CD8-positive, alpha-beta memory T cell (primary cell): ENCODE measurements at regions not wholly inside any gene's neighbourhood (a gene's known extent, or its start where the extent isn't known, plus 50 kb on each side); places are given as distances from the start of the nearest gene placed in this dataset.

Experiments
- CTCF ChIA-PET: fragments of 350-600 bp; sonication (Branson Sonifier 250); formaldehyde crosslinking; loops from one replicate; lab custom pipeline; 2021; ENCODE audit warnings: antibody characterized with exemption; lab: Charles Lee
- POLR2A ChIA-PET: fragments of 350-600 bp; sonication (Branson Sonifier 250); formaldehyde crosslinking; loops from one replicate; lab custom pipeline; 2021; ENCODE audit warnings: antibody characterized with exemption; lab: Charles Lee
- DNase-seq, 5 donors: peaks; one replicate each; pipeline versions ENCODE4 v3.0.0 to v3.0.0-alpha.2; 2020 to 2022; ENCODE audit warnings: mixed read lengths in 1 of 5
- H3K27ac ChIP-seq: one replicate; pipeline ENCODE4 v1.7.0; 2013; ENCODE audit warnings: low read depth, mild to moderate bottlenecking, low read length, moderate library complexity
- H3K27me3 ChIP-seq: 2 replicates; pipeline ENCODE4 v1.7.0; 2013; ENCODE audit warnings: low read length, mild to moderate bottlenecking; ENCODE audit not compliant: insufficient read depth, poor library complexity, severe bottlenecking
- H3K36me3 ChIP-seq: 2 replicates; pipeline ENCODE4 v1.7.0; 2013; ENCODE audit warnings: mild to moderate bottlenecking, low read length, moderate library complexity; ENCODE audit not compliant: insufficient read depth
- H3K4me1 ChIP-seq: 2 replicates; pipeline ENCODE4 v1.7.0; 2013; ENCODE audit warnings: mild to moderate bottlenecking, low read length, moderate library complexity; ENCODE audit not compliant: insufficient read depth
- H3K4me3 ChIP-seq: 2 replicates; pipeline ENCODE4 v1.7.0; 2013; ENCODE audit warnings: mild to moderate bottlenecking, low read length
- H3K9me3 ChIP-seq: 2 replicates; pipeline ENCODE4 v1.7.0; 2013; ENCODE audit warnings: mild to moderate bottlenecking, low read length
- H3K27ac Mint-ChIP-seq, 8 donors: one replicate each; pipeline ENCODE4 v1.8.0; 2020 to 2021; ENCODE audit warnings: mixed read lengths in 8 of 8, mild to moderate bottlenecking in 6 of 8, inconsistent platforms in 3 of 8, moderate library complexity in 3 of 8
- H3K27me3 Mint-ChIP-seq, 2 donors: one replicate each; pipeline ENCODE4 v1.8.0; 2020 to 2021; ENCODE audit warnings: mixed read lengths in 2 of 2, mild to moderate bottlenecking in 1 of 2, moderate library complexity in 1 of 2
- H3K36me3 Mint-ChIP-seq, 3 donors: one replicate each; pipeline ENCODE4 v1.8.0; 2020 to 2021; ENCODE audit warnings: mixed read lengths in 3 of 3, inconsistent platforms in 1 of 3, mild to moderate bottlenecking in 1 of 3
- H3K4me1 Mint-ChIP-seq, 3 donors: one replicate each; pipeline ENCODE4 v1.8.0; 2020 to 2021; ENCODE audit warnings: mixed read lengths in 3 of 3, inconsistent platforms in 1 of 3, mild to moderate bottlenecking in 1 of 3
- H3K4me3 Mint-ChIP-seq, 7 donors: one replicate each; pipeline ENCODE4 v1.8.0; 2020 to 2021; ENCODE audit warnings: mixed read lengths in 7 of 7, mild to moderate bottlenecking in 6 of 7, moderate library complexity in 4 of 7, inconsistent platforms in 2 of 7
- H3K9me3 Mint-ChIP-seq, 5 donors: one replicate each; pipeline ENCODE4 v1.8.0; 2020 to 2022; ENCODE audit warnings: mixed read lengths in 5 of 5, mild to moderate bottlenecking in 3 of 5, moderate library complexity in 2 of 5, inconsistent platforms in 1 of 5

DNA sequence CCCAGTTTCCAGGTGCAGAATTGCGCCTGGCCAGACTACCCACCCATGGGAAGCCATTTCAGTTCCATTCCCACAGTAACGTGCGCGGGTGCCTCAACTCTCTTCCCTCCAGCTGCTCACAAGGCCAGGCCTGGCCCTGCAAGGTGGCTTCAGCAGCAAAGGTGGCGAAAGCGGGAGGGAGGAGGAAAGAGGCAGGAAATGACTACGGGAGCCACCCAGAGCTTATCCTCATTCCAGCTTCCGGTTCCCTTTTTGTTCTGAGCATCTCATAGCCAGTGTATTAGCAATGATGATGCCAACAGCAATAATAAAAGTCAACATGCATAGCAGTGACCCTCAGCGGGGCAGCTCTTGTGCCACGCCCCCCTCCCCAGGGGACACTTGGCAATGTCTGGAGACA lies 101.5 kb upstream of the BOD1 start:
- no peaks in the 10 kb centered on the region for H3K27me3 ChIP-seq
- no peak for DNase-seq
- H3K9me3 Mint-ChIP-seq, result no peaks in the 10 kb centered on the region
- no peak overlapping the region for H3K4me3 ChIP-seq
- H3K27ac Mint-ChIP-seq, result no peak overlapping the region
- H3K27ac ChIP-seq, result no peak overlapping the region
- H3K36me3 ChIP-seq, result no peaks in the 10 kb centered on the region
- peaks cover 6 to 31% of the 10 kb centered on the region in 2 donors for H3K27me3 Mint-ChIP-seq
- no peak overlapping the region for H3K4me3 Mint-ChIP-seq
- ChIA-PET POLR2A (no interaction called here), CTCF (no interaction called here)
- H3K4me1 ChIP-seq, result no peaks in the 10 kb centered on the region
- peaks cover 0 to 3% (median 0%) of the 10 kb centered on the region in 3 donors for H3K36me3 Mint-ChIP-seq
- H3K4me1 Mint-ChIP-seq, result no peaks in the 10 kb centered on the region
- no peaks in the 10 kb centered on the region for H3K9me3 ChIP-seq

DNA sequence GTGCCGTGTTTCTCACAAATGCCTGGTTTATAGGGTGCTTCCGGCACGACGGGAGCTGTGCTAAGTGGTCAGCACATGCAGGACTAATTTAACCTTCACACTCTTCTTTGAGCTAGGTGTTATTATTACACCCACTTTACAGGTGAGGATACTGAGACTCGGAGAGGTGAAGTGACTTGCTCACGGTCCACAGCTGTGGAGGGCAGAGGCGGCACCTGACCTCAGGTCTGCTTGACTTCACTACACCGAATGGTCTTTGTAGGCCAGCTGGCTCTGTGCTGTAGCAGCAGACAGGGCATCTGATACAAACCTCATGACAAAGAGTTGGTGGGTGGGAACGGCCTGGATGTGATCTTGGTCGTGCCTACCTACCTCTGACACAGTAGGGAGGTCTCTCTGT lies 102.0 kb upstream of the BOD1 start:
- Histone ChIP-seq H3K4me3 (no peak overlapping the region), H3K27ac (no peak overlapping the region), H3K27me3 (no peaks in the 10 kb centered on the region), H3K9me3 (no peaks in the 10 kb centered on the region), H3K36me3 (no peaks in the 10 kb centered on the region), H3K4me1 (no peaks in the 10 kb centered on the region)
- Mint-ChIP-seq H3K36me3 (peaks cover 0 to 3% (median 0%) of the 10 kb centered on the region in 3 donors), H3K4me3 (no peak overlapping the region), H3K9me3 (no peaks in the 10 kb centered on the region), H3K4me1 (no peaks in the 10 kb centered on the region), H3K27ac (peak overlapping the region in 1 of 8 donors; percentile 7), H3K27me3 (peaks cover 6 to 31% of the 10 kb centered on the region in 2 donors)
- ChIA-PET CTCF (no interaction called here), POLR2A (no interaction called here)
- DNase-seq, result no peak

DNA sequence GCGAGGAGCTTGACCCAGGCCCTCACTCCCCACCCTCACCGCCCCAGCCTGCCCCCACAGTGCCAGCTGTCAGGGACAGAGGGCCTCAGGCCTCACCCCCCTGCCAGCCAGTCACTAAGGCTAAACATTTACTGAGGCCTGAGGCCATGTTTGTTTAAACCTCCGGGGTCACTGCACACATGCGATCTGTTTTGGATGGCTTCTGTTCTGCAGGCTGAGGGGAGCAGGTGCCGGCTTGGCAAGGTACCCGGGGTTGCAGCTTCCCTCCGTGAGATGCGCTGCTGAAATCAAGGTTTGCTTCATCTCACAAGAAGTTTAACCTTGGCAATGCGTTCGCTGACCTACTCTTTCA lies 103.3 kb upstream of the BOD1 start:
- Mint-ChIP-seq H3K9me3 (no peaks in the 10 kb centered on the region), H3K27ac (no peak overlapping the region), H3K4me1 (no peaks in the 10 kb centered on the region), H3K4me3 (no peak overlapping the region), H3K36me3 (no peaks in the 10 kb centered on the region), H3K27me3 (peaks cover 6 to 31% of the 10 kb centered on the region in 2 donors)
- no peak overlapping the region for H3K4me3 ChIP-seq
- H3K27me3 ChIP-seq, result no peaks in the 10 kb centered on the region
- no peaks in the 10 kb centered on the region for H3K36me3 ChIP-seq
- no peaks in the 10 kb centered on the region for H3K9me3 ChIP-seq
- no peak overlapping the region for H3K27ac ChIP-seq
- ChIA-PET CTCF (no interaction called here), POLR2A (no interaction called here)
- H3K4me1 ChIP-seq, result no peaks in the 10 kb centered on the region
- no peak for DNase-seq

DNA sequence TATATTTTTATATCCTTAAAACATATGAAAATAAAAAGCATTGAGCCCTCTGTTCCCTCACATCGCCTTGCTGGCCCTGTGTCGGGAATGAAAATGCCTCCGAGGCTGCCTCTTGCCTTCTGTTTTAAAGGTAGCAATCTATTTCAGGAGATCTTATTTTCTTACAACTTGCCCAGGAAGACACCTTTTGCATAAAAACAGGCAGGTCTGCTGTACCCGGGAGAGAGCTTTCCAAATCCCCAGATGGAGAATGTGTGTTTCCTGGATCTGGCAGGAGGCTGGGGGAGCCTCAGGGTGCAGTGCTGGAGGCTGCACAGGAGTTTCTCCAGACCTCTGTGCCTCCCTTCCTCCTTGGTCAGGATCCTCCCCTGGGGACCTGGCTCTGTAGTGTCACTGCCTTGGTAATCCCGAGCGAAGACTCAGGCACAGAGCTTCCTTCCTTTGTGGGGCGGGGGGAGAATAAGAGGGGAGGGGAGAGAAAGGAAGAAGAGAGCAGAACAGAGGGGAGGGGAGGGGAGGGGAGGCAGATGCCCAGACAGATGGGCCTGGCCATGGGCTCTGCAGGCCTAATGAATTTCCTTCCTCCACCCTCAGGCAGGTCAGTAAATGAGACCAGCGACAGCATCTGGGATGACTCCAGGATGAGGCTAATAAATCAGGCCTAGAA lies 104.0 kb upstream of the BOD1 start:
- no peak for DNase-seq
- H3K27me3 ChIP-seq, result no peaks in the 10 kb centered on the region
- Mint-ChIP-seq H3K27me3 (peaks cover 11 to 31% of the 10 kb centered on the region in 2 donors), H3K4me1 (no peaks in the 10 kb centered on the region), H3K27ac (no peak overlapping the region), H3K9me3 (no peaks in the 10 kb centered on the region), H3K36me3 (no peaks in the 10 kb centered on the region), H3K4me3 (no peak overlapping the region)
- no peak overlapping the region for H3K27ac ChIP-seq
- H3K36me3 ChIP-seq, result no peaks in the 10 kb centered on the region
- CTCF ChIA-PET, result no interaction called here
- H3K4me1 ChIP-seq, result no peaks in the 10 kb centered on the region
- POLR2A ChIA-PET, result no interaction called here
- no peaks in the 10 kb centered on the region for H3K9me3 ChIP-seq
- H3K4me3 ChIP-seq, result no peak overlapping the region

DNA sequence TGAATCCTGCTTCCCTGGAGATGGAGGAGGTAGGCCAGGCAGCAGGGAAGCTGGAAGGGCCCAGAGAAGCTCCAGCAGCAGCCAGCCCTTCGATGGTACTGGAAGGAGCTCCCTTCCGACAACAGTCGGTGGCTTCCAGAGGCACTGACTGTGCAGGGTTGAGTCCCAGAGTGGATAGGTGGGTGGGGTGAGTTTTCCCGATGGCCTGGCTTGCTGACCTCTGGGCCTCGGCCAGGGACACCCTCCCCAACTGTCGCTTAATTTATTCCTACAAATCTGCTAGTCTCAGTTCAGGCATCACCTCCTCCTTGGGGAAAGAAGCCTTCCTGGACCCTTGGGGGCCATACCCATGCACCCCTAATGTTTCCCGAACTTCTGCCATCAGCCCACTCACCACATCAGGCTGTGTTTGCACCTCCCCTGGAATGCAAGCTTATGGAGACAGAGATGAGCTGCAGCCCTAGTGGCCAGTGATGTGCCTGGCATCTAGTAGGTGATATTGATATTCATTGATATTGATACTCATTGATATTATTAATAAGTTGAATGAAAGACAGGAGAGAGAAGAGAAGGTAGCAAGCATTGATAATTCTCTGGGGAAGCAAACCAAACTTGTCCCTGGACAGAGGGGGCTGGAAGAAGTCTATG lies 104.6 kb upstream of the BOD1 start:
- H3K9me3 Mint-ChIP-seq, result peaks cover 0 to 1% (median 0%) of the 10 kb centered on the region in 5 donors
- Histone ChIP-seq H3K27me3 (no peaks in the 10 kb centered on the region), H3K27ac (no peak overlapping the region), H3K4me1 (no peaks in the 10 kb centered on the region), H3K36me3 (no peaks in the 10 kb centered on the region), H3K4me3 (no peak overlapping the region), H3K9me3 (no peaks in the 10 kb centered on the region)
- ChIA-PET CTCF (no interaction called here), POLR2A (no interaction called here)
- H3K4me1 Mint-ChIP-seq, result no peaks in the 10 kb centered on the region
- H3K27me3 Mint-ChIP-seq, result peaks cover 11 to 31% of the 10 kb centered on the region in 2 donors
- no peak for DNase-seq
- H3K36me3 Mint-ChIP-seq, result no peaks in the 10 kb centered on the region
- peak overlapping the region in 1 of 8 donors; percentile 39 for H3K27ac Mint-ChIP-seq
- no peak overlapping the region for H3K4me3 Mint-ChIP-seq

DNA sequence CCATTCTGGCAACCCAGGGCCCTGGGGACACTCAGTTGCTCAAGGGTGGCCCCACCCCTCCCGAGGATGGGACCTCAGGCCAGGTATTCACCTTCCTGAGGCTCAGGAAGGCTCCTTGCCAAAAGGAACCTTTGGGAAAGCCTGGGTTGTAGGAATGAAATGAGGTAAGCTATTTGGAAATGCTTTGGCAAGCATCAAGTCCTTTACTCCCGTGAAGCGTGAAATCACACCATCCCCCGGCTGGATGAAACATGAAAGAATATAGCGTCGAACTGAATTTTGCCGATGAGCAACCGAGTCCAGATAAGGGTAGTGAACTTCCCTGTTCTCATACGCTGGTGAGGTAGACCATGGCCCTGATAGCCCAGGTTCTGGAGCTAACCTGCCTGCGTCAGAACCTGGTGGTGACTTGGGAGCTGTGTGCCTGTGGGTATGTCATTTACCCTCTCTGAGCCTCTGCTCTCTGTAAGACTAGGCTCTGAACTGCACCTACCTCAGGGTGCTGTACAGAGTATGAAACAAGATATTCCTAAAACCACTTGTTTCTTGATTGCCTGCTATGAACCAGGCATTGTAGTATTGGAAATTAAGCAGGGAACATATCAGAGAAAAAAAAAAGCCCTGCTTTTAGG lies 105.3 kb upstream of the BOD1 start:
- no peaks in the 10 kb centered on the region for H3K4me1 ChIP-seq
- ChIA-PET POLR2A (no interaction called here), CTCF (no interaction called here)
- H3K27me3 ChIP-seq, result no peaks in the 10 kb centered on the region
- Mint-ChIP-seq H3K36me3 (no peaks in the 10 kb centered on the region), H3K4me1 (no peaks in the 10 kb centered on the region), H3K9me3 (peaks cover 0 to 1% (median 0%) of the 10 kb centered on the region in 5 donors), H3K27me3 (peaks cover 11 to 31% of the 10 kb centered on the region in 2 donors), H3K4me3 (no peak overlapping the region), H3K27ac (peak overlapping the region in 1 of 8 donors; percentile 39)
- H3K4me3 ChIP-seq, result no peak overlapping the region
- no peaks in the 10 kb centered on the region for H3K9me3 ChIP-seq
- DNase-seq, result no peak
- H3K27ac ChIP-seq, result no peak overlapping the region
- H3K36me3 ChIP-seq, result no peaks in the 10 kb centered on the region

DNA sequence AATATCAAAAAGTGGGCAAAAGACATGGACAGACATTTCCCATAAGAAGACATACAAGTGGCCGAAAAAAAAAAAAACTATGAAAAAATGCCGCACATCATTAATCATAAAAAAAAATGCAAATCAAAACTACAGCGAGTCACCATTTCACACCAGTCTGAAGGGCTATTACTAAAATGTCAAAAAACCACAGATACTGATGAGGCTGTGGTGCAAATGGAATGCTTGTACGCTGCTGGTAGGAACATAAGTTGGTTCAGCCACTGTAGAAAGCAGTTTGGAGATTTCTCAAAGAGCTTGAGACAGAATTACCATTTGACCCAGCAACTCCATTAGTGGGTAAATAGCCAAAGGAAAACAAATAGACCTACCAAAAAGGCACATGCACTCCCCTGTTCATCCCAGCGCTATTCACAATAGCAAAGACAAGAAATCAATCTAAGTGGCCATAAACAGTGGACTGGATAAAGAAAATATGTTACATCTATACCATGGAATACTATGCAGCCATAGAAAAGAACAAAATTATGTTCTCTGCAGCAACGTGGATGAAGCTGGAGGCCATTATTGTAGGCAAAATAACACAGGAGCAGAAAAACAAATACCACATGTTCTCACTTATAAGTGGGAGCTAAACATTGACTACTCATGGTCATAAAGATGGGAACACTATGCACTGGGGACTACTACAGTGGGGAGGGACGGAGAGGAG lies 110.6 kb upstream of the BOD1 start:
- Mint-ChIP-seq H3K9me3 (peaks cover 0 to 1% (median 0%) of the 10 kb centered on the region in 5 donors), H3K36me3 (no peaks in the 10 kb centered on the region), H3K4me1 (no peaks in the 10 kb centered on the region), H3K27ac (no peak overlapping the region), H3K27me3 (peaks cover 7 to 8% of the 10 kb centered on the region in 2 donors), H3K4me3 (no peak overlapping the region)
- H3K4me3 ChIP-seq, result no peak overlapping the region
- DNase-seq, result no peak
- CTCF ChIA-PET, result no interaction called here
- no peaks in the 10 kb centered on the region for H3K9me3 ChIP-seq
- POLR2A ChIA-PET, result no interaction called here
- no peaks in the 10 kb centered on the region for H3K27me3 ChIP-seq
- no peak overlapping the region for H3K27ac ChIP-seq
- no peaks in the 10 kb centered on the region for H3K4me1 ChIP-seq
- H3K36me3 ChIP-seq, result no peaks in the 10 kb centered on the region
